Astrocyte of the cerebellum (primary cell): ENCODE measurements at regions not wholly inside any gene's neighbourhood (a gene's known extent, or its start where the extent isn't known, plus 50 kb on each side); places are given as distances from the start of the nearest gene placed in this dataset.

Experiments
- DNase-seq: peaks from one replicate; pipeline ENCODE4 v3.0.0-alpha.2; 2011; ENCODE audit warnings: low read depth
- H3K4me3 ChIP-seq: 2 replicates; pipeline ENCODE4 v1.5.1; 2011; ENCODE audit warnings: mild to moderate bottlenecking, low read depth, low read length, moderate library complexity
- in situ Hi-C: cut with HindIII; loops from 2 replicates; pipeline ENCODE4 v1.10.0; 2017; ENCODE audit warnings: low sequenced_read_pairs
- TF ChIP-seq, protein P1 (sequence below): IDR thresholded peaks from 2 replicates; pipeline ENCODE4 v1.5.1; 2012; ENCODE audit warnings: low read length, low read depth, moderate library complexity, mild to moderate bottlenecking; ENCODE audit errors: missing control alignments

- TF ChIP-seq, protein P1, sequence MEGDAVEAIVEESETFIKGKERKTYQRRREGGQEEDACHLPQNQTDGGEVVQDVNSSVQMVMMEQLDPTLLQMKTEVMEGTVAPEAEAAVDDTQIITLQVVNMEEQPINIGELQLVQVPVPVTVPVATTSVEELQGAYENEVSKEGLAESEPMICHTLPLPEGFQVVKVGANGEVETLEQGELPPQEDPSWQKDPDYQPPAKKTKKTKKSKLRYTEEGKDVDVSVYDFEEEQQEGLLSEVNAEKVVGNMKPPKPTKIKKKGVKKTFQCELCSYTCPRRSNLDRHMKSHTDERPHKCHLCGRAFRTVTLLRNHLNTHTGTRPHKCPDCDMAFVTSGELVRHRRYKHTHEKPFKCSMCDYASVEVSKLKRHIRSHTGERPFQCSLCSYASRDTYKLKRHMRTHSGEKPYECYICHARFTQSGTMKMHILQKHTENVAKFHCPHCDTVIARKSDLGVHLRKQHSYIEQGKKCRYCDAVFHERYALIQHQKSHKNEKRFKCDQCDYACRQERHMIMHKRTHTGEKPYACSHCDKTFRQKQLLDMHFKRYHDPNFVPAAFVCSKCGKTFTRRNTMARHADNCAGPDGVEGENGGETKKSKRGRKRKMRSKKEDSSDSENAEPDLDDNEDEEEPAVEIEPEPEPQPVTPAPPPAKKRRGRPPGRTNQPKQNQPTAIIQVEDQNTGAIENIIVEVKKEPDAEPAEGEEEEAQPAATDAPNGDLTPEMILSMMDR: no peak
Measured at GRCh38 chr11:11740836-11741235, 100.9 kb upstream of the USP47 start.

GRCh38 chr11:11740073-11740702, 101.6 kb upstream of the USP47 start:
- DNase-seq: no peak
- in situ Hi-C loops: no loop called here
- TF ChIP-seq, protein P1: no peak
- H3K4me3 ChIP-seq: no peak overlapping the region

More at GRCh38 chr11:11740836-11741235, 100.9 kb upstream of the USP47 start:
- DNase-seq: no peak
- no peak overlapping the region for H3K4me3 ChIP-seq
- in situ Hi-C loops: no loop called here

- H3K4me3 ChIP-seq: no peak overlapping the region
- DNase-seq: no peak
- TF ChIP-seq, protein P1: no peak
- in situ Hi-C loops: no loop called here
Measured at GRCh38 chr11:11738370-11738769, 103.4 kb upstream of the USP47 start.

DNA sequence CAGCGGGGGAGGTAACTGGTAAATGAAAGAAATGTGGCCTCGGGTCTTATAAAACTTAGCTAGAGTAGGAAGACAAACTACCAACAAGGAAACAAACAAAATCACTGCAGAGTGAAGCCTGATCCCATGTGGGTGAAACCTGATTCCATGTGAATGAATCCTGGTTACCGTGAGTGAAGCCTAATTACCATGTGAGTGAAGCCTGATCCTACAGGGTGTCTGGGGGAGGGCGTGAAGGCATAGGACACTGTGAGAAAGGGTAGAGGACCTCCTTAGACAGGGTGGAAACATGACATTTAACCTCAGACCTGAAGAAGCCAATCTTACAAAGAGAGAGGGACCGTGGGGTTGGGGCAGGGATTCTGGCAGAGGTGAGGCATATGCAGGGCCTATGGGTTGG, 106.2 kb upstream of the USP47 start:
- in situ Hi-C loops: no loop called here
- no peak for DNase-seq
- no peak overlapping the region for H3K4me3 ChIP-seq
- TF ChIP-seq, protein P1: no peak

DNA sequence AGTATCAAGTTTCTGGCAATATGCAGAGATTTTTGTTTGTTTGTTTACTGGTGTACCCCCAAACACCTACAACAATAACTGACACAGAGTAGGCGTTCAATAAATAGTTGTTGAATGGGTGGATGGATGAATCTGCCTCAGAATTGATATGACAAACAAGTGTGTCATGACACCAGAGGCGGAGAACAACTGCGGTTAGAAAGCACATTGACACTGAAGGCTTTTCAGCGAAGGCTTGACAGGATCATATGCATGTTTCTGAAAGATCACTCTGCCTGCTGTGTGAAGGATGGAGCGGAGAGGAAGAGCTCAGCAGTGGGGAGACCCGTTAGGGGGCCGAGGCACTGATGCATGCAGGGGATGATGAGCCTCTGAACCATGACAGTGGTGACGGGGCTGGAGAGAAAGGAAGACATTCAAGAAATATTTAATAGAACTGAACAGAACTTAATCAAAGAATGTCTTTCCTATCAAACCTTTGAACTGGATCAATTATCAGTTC, 108.5 kb upstream of the USP47 start:
- no peak overlapping the region for H3K4me3 ChIP-seq
- in situ Hi-C loops: no loop called here
- TF ChIP-seq, protein P1: no peak
- DNase-seq: no peak

- in situ Hi-C loops: no loop called here
- TF ChIP-seq, protein P1: no peak
- H3K4me3 ChIP-seq: no peak overlapping the region
- no peak for DNase-seq
Measured at GRCh38 chr11:11732116-11732515, 109.7 kb upstream of the USP47 start.
